HG03196 (cell line): ENCODE measurements at regions not wholly inside any gene's neighbourhood (a gene's known extent, or its start where the extent isn't known, plus 50 kb on each side); places are given as distances from the start of the nearest gene placed in this dataset.

Experiments used
- ATAC-seq: cut with Tn5 transposase; IDR thresholded peaks from one replicate; pipeline ENCODE4 v1.9.1; 2021; ENCODE audit not compliant: unreplicated experiment

DNA sequence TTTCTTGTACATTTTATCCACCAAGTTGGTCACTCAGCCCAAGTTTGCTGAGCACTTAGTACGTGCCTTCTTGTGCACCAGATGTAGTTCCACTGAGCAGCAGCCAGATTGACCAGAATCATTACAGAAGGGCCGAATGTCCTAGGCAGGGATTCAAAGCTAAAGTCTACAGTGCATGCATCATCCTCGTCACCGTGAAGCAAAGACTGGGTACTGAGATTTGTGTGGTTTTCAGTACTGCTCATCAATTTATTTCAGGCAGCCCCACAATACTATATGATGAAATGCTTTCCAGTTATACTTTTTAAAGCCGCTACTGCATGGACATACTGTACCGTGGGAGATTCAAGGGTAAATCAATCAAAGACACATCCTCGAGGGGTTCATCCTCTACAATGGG is 227.0 kb downstream of the ARRDC4 start:
- no peak for ATAC-seq

GRCh38 chr15:98190914-98191313 is 230.4 kb downstream of the ARRDC4 start:
- ATAC-seq, result no peak

DNA sequence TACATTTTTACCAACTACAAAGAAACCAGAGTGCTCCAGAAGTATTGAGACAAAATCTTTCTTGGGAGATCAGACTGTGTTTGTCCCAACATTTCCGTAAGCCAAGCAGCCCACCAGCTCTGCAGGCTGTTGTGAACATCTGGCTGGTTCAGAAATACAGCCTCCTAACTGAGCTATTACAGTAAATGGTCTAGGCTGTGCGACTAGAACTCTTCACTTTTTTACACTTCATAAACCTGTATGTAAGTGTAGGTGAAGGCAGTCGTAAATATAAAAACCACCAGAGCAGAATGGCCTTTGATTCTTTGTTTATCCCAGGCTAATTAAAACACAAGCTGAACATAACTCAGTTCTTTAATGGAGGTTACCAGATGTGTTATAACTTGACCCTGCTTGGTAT is 235.3 kb downstream of the ARRDC4 start:
- ATAC-seq, result no peak

- no peak for ATAC-seq
These were observed 235.9 kb downstream of the ARRDC4 start for GRCh38 chr15:98196371-98196770.

DNA sequence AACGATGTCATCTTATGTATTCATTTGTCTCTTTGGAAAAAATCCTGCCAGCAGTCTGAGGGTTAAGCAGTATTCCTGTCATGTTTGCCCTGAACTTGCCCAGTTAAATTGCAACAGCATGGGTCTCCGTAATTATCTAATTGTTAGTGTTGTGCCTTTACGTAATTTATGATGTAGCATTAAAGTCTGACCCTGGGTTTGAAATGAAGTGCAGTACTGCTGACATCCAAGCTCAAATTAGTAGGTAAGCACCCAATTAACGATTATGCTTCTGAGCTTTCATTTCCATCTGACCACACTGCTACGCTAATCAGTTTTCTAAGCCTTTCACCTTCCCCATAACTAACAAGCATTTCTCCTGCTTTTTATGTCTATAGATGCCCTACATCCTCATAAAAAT is 241.8 kb downstream of the ARRDC4 start:
- no peak for ATAC-seq

DNA sequence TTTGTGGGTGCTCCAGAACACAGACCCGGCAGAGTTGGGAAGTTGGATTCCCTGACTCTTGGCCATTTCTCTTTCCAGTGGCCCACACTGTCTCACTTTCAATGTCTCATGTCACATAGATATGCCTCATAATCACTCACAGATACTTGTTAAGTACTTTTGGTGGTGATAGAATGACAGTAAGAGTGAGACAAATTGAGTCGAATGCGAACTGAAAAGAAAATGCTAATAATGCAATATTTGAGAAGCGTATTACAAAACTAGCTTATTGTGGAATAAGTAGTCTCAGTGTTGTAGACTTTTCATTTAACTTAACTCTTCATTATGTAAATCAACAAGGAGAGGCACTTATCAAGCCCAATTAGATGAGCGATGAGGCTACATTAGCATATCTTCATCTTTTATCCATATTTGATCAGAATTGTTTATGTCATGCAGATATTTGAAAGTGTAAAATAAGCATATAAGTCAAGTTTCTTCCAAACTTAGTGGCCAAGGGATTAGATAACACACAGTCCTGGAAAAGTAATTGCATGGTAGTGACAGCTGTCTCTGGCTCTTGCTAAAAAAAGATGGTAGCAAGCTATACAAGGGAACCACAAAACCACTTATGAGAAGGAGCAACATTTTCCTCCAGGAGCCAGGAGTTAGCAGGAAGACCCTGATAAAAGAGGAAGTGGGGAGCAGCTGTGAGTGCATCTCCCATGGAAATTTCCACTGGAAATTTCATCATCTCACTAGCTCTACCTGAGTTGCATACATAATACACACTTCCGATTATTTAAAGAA is 243.6 kb downstream of the ARRDC4 start:
- no peak for ATAC-seq

GRCh38 chr15:98207928-98208327 is 247.4 kb downstream of the ARRDC4 start:
- no peak for ATAC-seq

DNA sequence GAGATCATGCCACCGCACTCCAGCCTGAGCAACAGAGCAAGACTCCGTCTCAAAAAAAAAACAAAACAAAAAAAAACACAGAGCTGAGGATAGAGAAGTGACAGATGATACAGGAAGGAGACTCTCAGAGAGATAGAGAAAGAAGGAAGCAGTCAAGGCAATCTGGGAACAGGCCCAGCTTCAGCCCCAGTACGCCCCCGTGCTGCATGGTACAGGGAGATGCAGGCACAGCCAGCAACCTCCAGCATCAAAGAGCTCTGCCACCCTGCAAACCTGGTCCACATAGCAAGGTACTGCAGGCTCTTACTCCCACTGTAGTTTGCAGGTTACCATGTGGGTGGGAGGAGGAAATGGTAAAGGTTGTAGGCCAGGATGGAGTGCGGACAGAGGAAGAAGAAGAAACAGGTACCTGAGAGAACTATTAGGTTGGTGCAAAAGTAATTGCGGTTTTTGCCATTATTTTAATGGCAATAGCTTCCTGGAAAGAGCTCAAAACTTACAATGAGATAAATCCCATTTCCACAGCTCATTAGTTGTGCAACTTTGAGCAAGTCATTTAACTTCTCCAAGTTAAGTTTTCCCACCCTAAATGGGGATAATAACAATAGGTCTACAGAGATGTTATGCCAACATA is 253.0 kb downstream of the ARRDC4 start:
- ATAC-seq, result no peak

DNA sequence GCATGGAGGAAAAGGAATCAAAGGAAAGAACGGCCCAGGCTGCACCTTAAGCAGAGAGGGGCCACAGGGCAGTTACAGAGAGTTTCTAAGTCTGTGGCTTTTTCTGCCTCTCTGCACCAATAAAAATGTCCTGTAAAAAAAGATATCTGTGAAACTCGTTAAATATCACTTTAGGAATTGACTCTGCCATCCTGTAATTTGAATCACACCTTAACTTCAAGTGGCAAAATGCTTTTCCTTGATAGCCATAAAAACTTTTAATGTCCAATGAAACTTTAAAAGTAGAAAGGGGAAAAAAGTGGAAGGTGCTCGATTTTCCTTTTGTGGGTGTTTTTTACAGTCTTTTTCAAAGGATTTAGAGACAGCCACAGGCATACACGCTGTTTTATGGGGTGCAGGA is 255.7 kb downstream of the ARRDC4 start:
- no peak for ATAC-seq

DNA sequence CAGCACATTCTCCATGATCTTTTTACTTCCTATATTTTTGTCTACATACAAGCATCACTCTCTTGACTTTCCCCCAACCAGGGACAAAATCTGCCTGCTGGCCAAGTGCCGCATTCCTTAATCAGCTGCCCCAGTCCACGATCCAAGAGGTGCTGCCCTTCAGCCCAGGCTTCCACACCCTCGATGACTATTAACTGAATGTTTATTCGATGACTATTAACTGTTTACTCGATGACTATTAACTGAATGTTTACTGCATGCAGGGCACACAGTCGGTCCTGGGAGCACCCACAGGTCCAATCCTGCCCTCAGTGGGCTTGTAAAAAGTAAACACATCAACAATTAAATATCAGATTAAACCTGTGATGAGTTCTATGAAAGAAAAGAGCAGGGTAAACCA is 256.9 kb downstream of the ARRDC4 start:
- no peak for ATAC-seq

DNA sequence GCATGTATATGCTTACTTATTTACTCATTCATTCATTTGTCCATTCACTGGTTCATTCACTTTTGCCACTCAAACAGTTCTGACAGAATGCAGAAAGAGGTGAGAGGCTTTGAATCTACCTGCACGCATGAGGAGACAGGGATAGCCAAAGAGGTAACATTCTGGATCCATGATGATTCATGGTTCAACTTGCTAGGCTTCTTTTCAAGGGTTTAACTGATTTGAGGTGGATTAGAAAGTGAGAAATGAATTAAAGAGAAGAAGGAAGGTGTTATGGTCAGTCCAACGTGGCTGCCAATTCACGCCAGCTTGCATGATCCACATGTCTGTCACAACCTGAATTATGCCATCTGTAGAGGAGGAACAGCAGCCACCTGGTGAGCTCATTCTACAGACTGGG is 260.6 kb downstream of the ARRDC4 start:
- ATAC-seq, result no peak

DNA sequence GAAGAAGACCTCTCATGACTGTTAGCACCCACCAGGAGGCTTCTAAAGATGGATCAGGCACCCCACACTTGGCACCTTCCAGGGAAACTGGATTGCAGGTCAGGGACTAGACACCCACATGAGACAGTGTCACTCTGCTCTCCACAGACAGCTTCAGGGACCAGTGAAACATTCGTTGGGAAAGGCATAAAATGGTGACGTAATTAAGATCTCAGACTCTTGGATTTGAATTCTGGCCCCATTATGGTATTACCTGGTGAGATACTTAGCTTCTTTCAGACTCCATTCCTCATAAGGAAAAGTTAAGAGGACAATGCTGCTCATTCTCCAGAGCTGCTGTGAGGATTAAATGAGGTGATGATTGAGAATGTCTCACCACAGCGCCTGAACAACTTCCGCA is 261.1 kb downstream of the ARRDC4 start:
- ATAC-seq, result no peak

DNA sequence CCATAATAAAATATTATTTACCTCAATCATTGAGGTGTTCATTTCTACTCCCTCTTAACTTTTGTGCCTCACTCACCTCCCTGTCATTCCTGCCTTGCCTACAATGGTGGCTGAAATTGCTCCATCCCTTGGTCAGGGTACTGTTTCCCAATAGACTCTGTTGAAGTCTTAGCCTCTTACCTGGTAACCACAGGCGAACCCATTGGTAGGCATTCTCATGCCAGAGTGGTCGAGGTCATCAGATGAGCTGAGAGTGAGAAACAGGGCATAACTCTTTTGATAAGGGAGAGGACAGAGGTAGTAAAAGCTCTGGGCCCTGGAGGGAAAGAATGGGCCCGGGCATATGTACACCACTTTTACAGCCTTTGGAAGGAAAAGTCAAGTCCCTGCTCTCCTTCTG is 265.6 kb downstream of the ARRDC4 start:
- no peak for ATAC-seq

GRCh38 chr15:98226578-98226977 is 266.1 kb downstream of the ARRDC4 start:
- ATAC-seq, result no peak

DNA sequence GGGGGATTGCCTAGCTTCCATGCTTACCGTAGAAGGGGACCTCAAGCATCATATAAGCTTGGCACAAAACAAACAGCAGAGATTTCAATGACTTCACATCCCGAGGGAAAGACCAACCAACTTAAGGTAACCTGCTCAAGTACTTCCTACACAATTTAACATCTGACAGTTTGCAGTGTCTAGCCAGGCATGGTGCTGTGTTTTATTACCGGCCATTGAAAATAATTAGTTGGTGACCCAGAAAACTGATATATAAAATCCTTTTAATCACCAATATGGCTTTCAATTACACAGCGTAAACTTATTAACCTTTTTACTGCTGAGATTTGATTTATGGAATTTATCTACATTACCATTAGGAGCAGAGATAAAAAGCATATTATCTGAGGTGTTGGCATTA is 268.3 kb downstream of the ARRDC4 start:
- ATAC-seq, result no peak

- no peak for ATAC-seq
These were observed 270.5 kb downstream of the ARRDC4 start for GRCh38 chr15:98230975-98231374.

DNA sequence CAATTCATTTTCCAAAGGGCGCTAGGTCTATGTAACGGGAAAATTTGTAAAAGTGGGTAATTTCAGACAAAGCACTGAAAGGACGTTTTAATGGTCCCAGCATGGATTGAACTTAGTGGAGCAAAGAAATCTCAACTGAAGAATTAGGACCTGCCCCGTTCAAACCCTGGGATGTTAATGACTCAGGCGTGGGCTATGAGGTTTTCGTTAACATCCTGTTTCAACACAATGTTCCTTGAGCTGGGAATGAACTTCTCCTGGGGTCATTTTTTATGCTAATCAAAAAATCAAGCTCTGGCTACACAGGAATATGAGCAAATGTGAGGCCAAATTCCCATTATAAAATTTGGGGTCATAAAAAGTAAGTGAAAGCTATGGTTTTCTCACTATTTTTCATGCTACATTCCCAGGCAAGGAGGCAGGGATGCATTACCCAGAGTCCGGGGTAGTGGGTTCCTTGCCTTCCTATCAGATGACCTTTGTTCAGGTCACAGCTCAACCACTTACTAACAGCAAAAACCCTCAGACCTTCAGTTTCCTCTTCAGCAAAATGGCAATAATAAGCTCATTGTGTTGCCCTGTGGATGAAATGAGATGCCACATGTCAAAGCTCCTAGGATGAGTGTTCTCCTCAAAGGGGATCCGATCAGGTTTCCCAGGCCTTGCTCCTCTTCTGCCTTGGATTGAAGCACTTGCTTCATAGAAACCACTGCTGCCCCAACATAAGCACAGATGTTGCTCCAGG is 271.4 kb downstream of the ARRDC4 start:
- no peak for ATAC-seq

DNA sequence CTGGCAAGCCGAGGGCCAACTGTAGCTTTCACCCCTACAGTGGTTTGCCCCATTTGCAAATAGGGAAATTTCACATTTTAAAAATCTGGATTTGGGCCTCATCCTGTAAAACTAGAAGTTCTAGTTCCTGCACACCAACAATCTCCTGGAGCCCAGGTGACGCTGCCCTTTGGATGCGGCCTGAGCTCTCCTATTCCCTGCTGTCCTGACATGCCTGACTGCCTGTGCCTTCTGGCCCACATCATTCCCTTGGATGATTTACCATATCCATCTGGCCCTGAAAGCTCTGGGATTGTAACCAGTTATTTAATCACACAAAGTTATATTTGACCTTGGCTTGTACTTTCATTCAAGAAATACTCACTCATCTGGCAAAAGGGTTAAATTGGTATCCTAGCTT is 272.3 kb downstream of the ARRDC4 start:
- ATAC-seq, result no peak

GRCh38 chr15:98233873-98234272 is 273.4 kb downstream of the ARRDC4 start:
- no peak for ATAC-seq

DNA sequence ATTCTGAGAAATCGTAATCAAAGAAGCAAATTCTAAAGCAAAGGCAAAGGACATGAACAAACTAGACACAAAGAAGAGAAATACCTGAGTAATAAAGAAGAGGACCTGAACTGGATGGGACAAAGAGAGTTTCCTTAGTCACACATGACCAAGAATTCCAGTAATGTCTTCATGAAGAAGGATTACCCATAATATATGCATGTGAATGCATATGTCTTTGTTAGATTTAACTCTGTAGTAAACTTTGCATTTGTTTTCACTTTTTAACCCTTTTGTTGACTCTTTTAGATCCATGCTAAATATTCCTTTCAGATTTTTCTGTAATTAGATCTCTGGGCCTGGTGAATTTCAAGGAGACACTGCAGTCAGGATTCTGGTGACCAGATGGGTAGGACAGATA is 279.8 kb downstream of the ARRDC4 start:
- no peak for ATAC-seq

DNA sequence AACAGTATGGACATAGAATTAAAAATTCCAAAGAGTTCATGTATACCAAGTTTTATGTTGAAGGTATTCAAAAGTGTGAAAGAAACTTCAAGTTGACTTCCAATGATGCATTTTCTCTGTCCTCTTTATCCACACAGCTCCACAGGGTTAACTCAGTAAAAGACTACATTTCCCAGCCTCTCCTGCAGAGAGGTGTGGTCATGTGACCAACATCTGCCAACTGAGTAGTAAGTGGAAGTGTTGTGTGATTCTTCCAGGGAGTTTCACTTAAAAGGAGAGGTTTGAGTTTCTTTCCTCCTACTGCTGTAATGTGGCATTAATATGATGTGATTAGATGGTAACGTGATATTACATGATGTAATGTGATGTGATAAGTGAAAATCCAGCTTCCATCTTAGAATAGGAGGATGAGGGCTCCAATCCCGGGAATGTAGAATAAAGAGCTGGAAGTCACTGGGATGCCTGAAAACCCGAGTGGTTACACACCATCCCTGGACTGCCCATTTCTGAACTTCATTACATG is 280.6 kb downstream of the ARRDC4 start:
- ATAC-seq, result no peak

GRCh38 chr15:98257290-98257689 is 296.8 kb downstream of the ARRDC4 start:
- no peak for ATAC-seq
